NB4 (cell line): ENCODE measurements at regions not wholly inside any gene's neighbourhood (a gene's known extent, or its start where the extent isn't known, plus 50 kb on each side); places are given as distances from the start of the nearest gene placed in this dataset.

Experiments
- CTCF ChIP-seq: IDR thresholded peaks from one replicate; pipeline ENCODE4 v1.5.1; 2012; ENCODE audit warnings: low read depth, low read length
- POLR2A ChIP-seq: IDR thresholded peaks from 2 replicates; pipeline ENCODE4 v1.6.1; 2011; ENCODE audit warnings: mild to moderate bottlenecking; ENCODE audit not compliant: insufficient read length; ENCODE audit errors: extremely low read depth

DNA sequence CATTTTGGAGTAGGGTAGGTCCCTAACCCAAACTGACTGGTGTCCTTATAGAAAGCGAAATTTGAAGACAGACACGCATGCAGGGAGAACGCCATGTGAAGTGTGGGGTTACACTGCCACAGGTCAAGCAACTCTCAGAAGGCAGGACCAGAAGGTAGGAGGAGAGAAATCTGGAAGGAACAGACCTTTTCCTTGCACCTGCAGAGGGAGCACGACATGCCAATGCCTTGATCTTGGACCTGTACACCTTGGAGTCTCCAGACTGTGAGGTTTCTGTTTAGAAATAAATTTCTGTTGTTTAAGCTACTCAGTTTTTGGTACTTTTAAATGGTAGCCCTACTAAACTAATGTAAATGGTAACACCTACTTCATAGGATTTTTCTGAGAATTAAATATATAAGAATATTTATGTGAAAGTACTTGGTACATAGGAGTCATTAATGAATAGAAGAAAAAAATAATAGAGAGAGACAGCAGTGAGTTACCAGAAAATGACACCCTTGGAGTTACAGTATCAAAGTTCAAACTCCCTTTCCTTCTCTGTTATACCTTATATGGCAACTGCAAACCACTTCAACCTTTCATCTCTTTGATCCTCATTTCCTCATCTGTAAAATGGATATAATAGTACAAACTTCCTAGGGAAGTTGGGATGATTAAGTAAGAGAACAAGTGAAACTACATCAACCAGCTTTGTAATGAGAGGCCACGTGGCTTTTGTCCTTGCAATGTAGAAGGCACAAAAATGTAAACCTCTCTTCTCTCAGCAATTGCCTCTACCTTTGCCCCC lies 184.9 kb upstream of the PARD3B start:
- TF ChIP-seq POLR2A = no peak
- no peak for TF ChIP-seq CTCF
